ENCODE measurements at regions not wholly inside any gene's neighbourhood (a gene's known extent, or its start where the extent isn't known, plus 50 kb on each side); places are given as distances from the start of the nearest gene placed in this dataset.
"Not testable (repeated sequence)": the region's sequence is repeated elsewhere in the genome, so short reads cannot be mapped to it uniquely, and the experiment has no call there.

GRCh38 chr18:10153924-10154752 is 240.3 kb downstream of the VAPA start:
- no peak for DNase-seq (ENCODE audit: extremely low spot score, insufficient read length, low read depth)
- no peak for FAIRE-seq

- DNase-seq (ENCODE audit: extremely low spot score, insufficient read length, low read depth): no peak
- FAIRE-seq: no peak
These were observed 243.9 kb downstream of the VAPA start for GRCh38 chr18:10157706-10158105.

- DNase-seq (ENCODE audit: extremely low spot score, insufficient read length, low read depth) (no peak), FAIRE-seq (no peak)
These were observed 246.4 kb downstream of the VAPA start for GRCh38 chr18:10160251-10160650.

- FAIRE-seq (no peak), DNase-seq (ENCODE audit: extremely low spot score, insufficient read length, low read depth) (no peak)
These were observed 247.5 kb downstream of the VAPA start for GRCh38 chr18:10161315-10161714.

- FAIRE-seq: no peak
- no peak for DNase-seq (ENCODE audit: extremely low spot score, insufficient read length, low read depth)
These were observed 248.5 kb downstream of the VAPA start for GRCh38 chr18:10162340-10162739.

GRCh38 chr18:10164271-10165071 is 250.7 kb downstream of the VAPA start:
- DNase-seq (ENCODE audit: extremely low spot score, insufficient read length, low read depth) (no peak), FAIRE-seq (no peak)

GRCh38 chr18:10166164-10166807 is 252.5 kb downstream of the VAPA start:
- FAIRE-seq (no peak), DNase-seq (ENCODE audit: extremely low spot score, insufficient read length, low read depth) (no peak)

GRCh38 chr18:10167759-10168158 is 253.9 kb downstream of the VAPA start:
- DNase-seq (ENCODE audit: extremely low spot score, insufficient read length, low read depth): no peak
- FAIRE-seq: no peak

- no peak for FAIRE-seq
- no peak for DNase-seq (ENCODE audit: extremely low spot score, insufficient read length, low read depth)
These were observed 254.7 kb downstream of the VAPA start for GRCh38 chr18:10168477-10168876.

GRCh38 chr18:10169064-10169562 is 255.3 kb downstream of the VAPA start:
- FAIRE-seq: no peak
- no peak for DNase-seq (ENCODE audit: extremely low spot score, insufficient read length, low read depth)

GRCh38 chr18:10169814-10170213 is 256.0 kb downstream of the VAPA start:
- DNase-seq (ENCODE audit: extremely low spot score, insufficient read length, low read depth) (no peak), FAIRE-seq (no peak)

- FAIRE-seq (no peak), DNase-seq (ENCODE audit: extremely low spot score, insufficient read length, low read depth) (no peak)
These were observed 256.6 kb downstream of the VAPA start for GRCh38 chr18:10170375-10170774.

GRCh38 chr18:10175333-10175732 is 261.5 kb downstream of the VAPA start:
- FAIRE-seq; DNase-seq (ENCODE audit: extremely low spot score, insufficient read length, low read depth): not testable (repeated sequence)

- FAIRE-seq; DNase-seq (ENCODE audit: extremely low spot score, insufficient read length, low read depth): not testable (repeated sequence)
These were observed 265.5 kb downstream of the VAPA start for GRCh38 chr18:10179326-10179725.

- DNase-seq (ENCODE audit: extremely low spot score, insufficient read length, low read depth): no peak
- no peak for FAIRE-seq
These were observed 268.3 kb downstream of the VAPA start for GRCh38 chr18:10182009-10182624.

- FAIRE-seq (no peak), DNase-seq (ENCODE audit: extremely low spot score, insufficient read length, low read depth) (no peak)
These were observed 269.7 kb upstream of the APCDD1 start for GRCh38 chr18:10184776-10185175.

- FAIRE-seq (no peak), DNase-seq (ENCODE audit: extremely low spot score, insufficient read length, low read depth) (no peak)
These were observed 265.2 kb upstream of the APCDD1 start for GRCh38 chr18:10188971-10189810.

- FAIRE-seq: no peak
- no peak for DNase-seq (ENCODE audit: extremely low spot score, insufficient read length, low read depth)
These were observed 263.9 kb upstream of the APCDD1 start for GRCh38 chr18:10190564-10190963.

- FAIRE-seq (no peak), DNase-seq (ENCODE audit: extremely low spot score, insufficient read length, low read depth) (no peak)
These were observed 261.0 kb upstream of the APCDD1 start for GRCh38 chr18:10193444-10193843.
